ENCODE measurements at regions not wholly inside any gene's neighbourhood (a gene's known extent, or its start where the extent isn't known, plus 50 kb on each side); places are given as distances from the start of the nearest gene placed in this dataset.

DNA sequence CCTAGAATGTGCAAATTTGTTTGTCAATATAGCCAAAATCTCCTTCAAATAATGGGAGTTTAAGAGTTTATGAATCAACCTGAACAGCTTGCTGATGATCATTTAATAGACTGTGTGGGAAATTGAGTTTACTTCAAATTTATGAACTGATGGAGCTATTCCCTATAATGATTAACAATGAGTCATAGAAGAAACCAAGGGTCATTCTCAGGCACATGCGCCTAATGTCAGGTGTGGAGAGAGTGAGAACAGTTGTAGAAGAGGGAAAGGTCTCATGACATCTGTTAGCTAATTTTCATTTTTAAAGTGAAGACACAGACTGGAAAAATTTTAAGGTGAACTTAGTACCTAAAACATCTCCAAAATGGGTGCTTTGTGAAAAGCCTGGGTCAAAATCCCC lies 191.8 kb downstream of the BMP4 start (continued):
- TF ChIP-seq SIN3A (conservative IDR thresholded peaks at IDR 0.05 in 1 of 2, IDR thresholded peaks at IDR 0.05 in 1 of 2; ENCODE audit: low read depth in 1 of 2, low read length in 2 of 2) = no peak
- no peak for TF ChIP-seq SRF (IDR thresholded peaks at IDR 0.05; ENCODE audit: low read depth, low read length)
- TF ChIP-seq EZH2 (IDR thresholded peaks at IDR 0.05; ENCODE audit: low read depth, low read length, severe bottlenecking) = no peak
- no peak for TF ChIP-seq BRCA1 (IDR thresholded peaks at IDR 0.05; ENCODE audit: low read depth, low read length)
- TF ChIP-seq SIX5 (IDR thresholded peaks at IDR 0.05; ENCODE audit: low read depth, low read length) = no peak
- no peak for TF ChIP-seq POU5F1 (IDR thresholded peaks at IDR 0.05; ENCODE audit: low read depth, low read length)
- TF ChIP-seq, protein P1, sequence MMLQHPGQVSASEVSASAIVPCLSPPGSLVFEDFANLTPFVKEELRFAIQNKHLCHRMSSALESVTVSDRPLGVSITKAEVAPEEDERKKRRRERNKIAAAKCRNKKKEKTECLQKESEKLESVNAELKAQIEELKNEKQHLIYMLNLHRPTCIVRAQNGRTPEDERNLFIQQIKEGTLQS (IDR thresholded peaks at IDR 0.05; ENCODE audit: insufficient read depth, low read depth, low read length) = no peak

Data from H1 (cell line).